OCI-LY7 (cell line): ENCODE measurements at regions not wholly inside any gene's neighbourhood (a gene's known extent, or its start where the extent isn't known, plus 50 kb on each side); places are given as distances from the start of the nearest gene placed in this dataset.
"Not testable (repeated sequence)": the region's sequence is repeated elsewhere in the genome, so short reads cannot be mapped to it uniquely, and the experiment has no call there.

Source experiments
- BruUV-seq: library from RNA; stranded (reverse); fragments of 400-500 nt; replicated peaks from 2 replicates; lab custom pipeline; 2021; lab: Mats Ljungman, UMichigan
- CTCF ChIA-PET: fragments of 300-600 bp; sonication (Branson Sonifier 250); formaldehyde crosslinking; loops from one replicate; lab custom pipeline; 2022; ENCODE audit warnings: antibody characterized with exemption; ENCODE audit not compliant: unreplicated experiment; lab: Charles Lee
- POLR2A ChIA-PET: fragments of 300-600 bp; sonication (Branson Sonifier 250); formaldehyde crosslinking; loops from one replicate; lab custom pipeline; 2022; ENCODE audit warnings: antibody characterized with exemption; lab: Charles Lee
- DNase-seq: peaks from one replicate; pipeline ENCODE4 v3.0.0-alpha.2; 2015; ENCODE audit warnings: low spot score
- H2AFZ ChIP-seq: fragments of 200-600 bp; sonication (generic), shearing (Covaris generic); 2 replicates; pipeline ENCODE4 v1.6.1; 2014; ENCODE audit warnings: mild to moderate bottlenecking, antibody characterized with exemption, low read length, moderate library complexity
- H3K27ac ChIP-seq: fragments of 200-600 bp; sonication (generic); 2 replicates; pipeline ENCODE4 v1.5.1; 2014; ENCODE audit warnings: mixed run types, low read depth, mild to moderate bottlenecking, moderate library complexity, low read length, inconsistent platforms; ENCODE audit not compliant: poor library complexity, severe bottlenecking
- H3K36me3 ChIP-seq: fragments of 200-600 bp; sonication (generic); 2 replicates; pipeline ENCODE4 v1.6.1; 2014; ENCODE audit warnings: mild to moderate bottlenecking, antibody characterized with exemption, low read length, moderate library complexity, mixed read lengths; ENCODE audit not compliant: insufficient read depth
- H3K4me1 ChIP-seq: fragments of 200-600 bp; sonication (generic); 2 replicates; pipeline ENCODE4 v1.5.1; 2014; ENCODE audit warnings: mild to moderate bottlenecking, low read length; ENCODE audit not compliant: insufficient read depth, poor library complexity, severe bottlenecking
- H3K4me2 ChIP-seq: fragments of 200-600 bp; sonication (generic); 2 replicates; pipeline ENCODE4 v1.6.1; 2014; ENCODE audit warnings: mild to moderate bottlenecking, low read length
- H3K4me3 ChIP-seq: fragments of 200-600 bp; sonication (generic); 2 replicates; pipeline ENCODE4 v1.5.1; 2014; ENCODE audit warnings: mild to moderate bottlenecking, low read depth, low read length; ENCODE audit not compliant: poor library complexity, severe bottlenecking
- H3K79me2 ChIP-seq: fragments of 200-600 bp; sonication (generic); 2 replicates; pipeline ENCODE4 v1.6.1; 2016; ENCODE audit warnings: low read depth, mild to moderate bottlenecking, low read length, moderate library complexity, mixed read lengths; ENCODE audit not compliant: insufficient read depth
- H3K9me2 ChIP-seq: fragments of 200-600 bp; sonication (generic); 2 replicates; pipeline ENCODE4 v1.6.1; 2016; ENCODE audit warnings: mild to moderate bottlenecking, low read length, mixed read lengths; ENCODE audit not compliant: insufficient read depth
- H3K9me3 ChIP-seq: fragments of 200-600 bp; sonication (generic); 2 replicates; pipeline ENCODE4 v1.6.1; 2014; ENCODE audit warnings: mild to moderate bottlenecking, mixed run types, low read length, mixed read lengths
- H4K20me1 ChIP-seq: fragments of 200-600 bp; sonication (generic); 2 replicates; pipeline ENCODE4 v1.6.1; 2014; ENCODE audit warnings: mild to moderate bottlenecking, antibody characterized with exemption, low read length, moderate library complexity, mixed read lengths; ENCODE audit not compliant: insufficient read depth
- intact Hi-C: fragments of 100-400 bp; cut with micrococcal nuclease; formaldehyde crosslinking; loops from one replicate; pipeline ENCODE4 v1.10.0; 2022; ENCODE audit not compliant: unreplicated experiment

GRCh38 chr4:49117951-49118350 is 131.9 kb downstream of the CWH43 start:
- H3K9me3 ChIP-seq = peaks cover 50% of the 10 kb centered on the region
- H3K4me1 ChIP-seq, POLR2A ChIA-PET, H3K27ac ChIP-seq, intact Hi-C loops, DNase-seq, H2AFZ ChIP-seq, H3K4me2 ChIP-seq, BruUV-seq, H3K79me2 ChIP-seq, H4K20me1 ChIP-seq, CTCF ChIA-PET, H3K9me2 ChIP-seq, H3K4me3 ChIP-seq, H3K36me3 ChIP-seq: not testable (repeated sequence)

- H3K9me3 ChIP-seq = peaks cover 50% of the 10 kb centered on the region
- CTCF ChIA-PET, H2AFZ ChIP-seq, intact Hi-C loops, H3K9me2 ChIP-seq, H3K36me3 ChIP-seq, H3K4me2 ChIP-seq, H3K27ac ChIP-seq, DNase-seq, H3K79me2 ChIP-seq, H3K4me3 ChIP-seq, H4K20me1 ChIP-seq, POLR2A ChIA-PET, H3K4me1 ChIP-seq, BruUV-seq: not testable (repeated sequence)
These were observed 132.5 kb downstream of the CWH43 start for GRCh38 chr4:49118379-49119212.

DNA sequence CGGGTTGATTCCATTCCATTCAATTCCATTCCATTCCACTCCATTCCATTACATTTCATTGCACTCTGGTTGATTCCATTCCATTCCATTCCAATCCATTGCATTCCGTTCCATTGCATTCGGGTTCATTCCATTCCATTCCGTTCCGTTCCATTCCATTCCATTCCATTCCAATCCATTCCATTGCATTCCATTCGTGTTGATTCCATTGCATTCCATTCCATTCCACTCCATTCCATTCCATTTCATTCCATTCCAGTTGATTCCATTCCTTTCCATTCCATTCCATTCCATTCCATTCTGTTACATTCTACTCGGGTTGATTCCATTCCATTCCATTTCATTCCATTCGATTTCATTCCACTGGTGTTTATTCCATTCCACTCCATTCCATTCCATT is 133.3 kb downstream of the CWH43 start:
- CTCF ChIA-PET, intact Hi-C loops, POLR2A ChIA-PET, H3K79me2 ChIP-seq, H4K20me1 ChIP-seq, H2AFZ ChIP-seq, H3K27ac ChIP-seq, H3K9me2 ChIP-seq, H3K4me3 ChIP-seq, BruUV-seq, H3K36me3 ChIP-seq, H3K4me1 ChIP-seq, DNase-seq, H3K4me2 ChIP-seq: not testable (repeated sequence)
- H3K9me3 ChIP-seq = peaks cover 50% of the 10 kb centered on the region

- DNase-seq, POLR2A ChIA-PET, H2AFZ ChIP-seq, H3K27ac ChIP-seq, H3K36me3 ChIP-seq, CTCF ChIA-PET, intact Hi-C loops, H3K4me2 ChIP-seq, BruUV-seq, H3K9me2 ChIP-seq, H3K79me2 ChIP-seq, H4K20me1 ChIP-seq, H3K4me1 ChIP-seq, H3K4me3 ChIP-seq: not testable (repeated sequence)
- peaks cover 43% of the 10 kb centered on the region for H3K9me3 ChIP-seq
These were observed 134.1 kb downstream of the CWH43 start for GRCh38 chr4:49120042-49120779.

DNA sequence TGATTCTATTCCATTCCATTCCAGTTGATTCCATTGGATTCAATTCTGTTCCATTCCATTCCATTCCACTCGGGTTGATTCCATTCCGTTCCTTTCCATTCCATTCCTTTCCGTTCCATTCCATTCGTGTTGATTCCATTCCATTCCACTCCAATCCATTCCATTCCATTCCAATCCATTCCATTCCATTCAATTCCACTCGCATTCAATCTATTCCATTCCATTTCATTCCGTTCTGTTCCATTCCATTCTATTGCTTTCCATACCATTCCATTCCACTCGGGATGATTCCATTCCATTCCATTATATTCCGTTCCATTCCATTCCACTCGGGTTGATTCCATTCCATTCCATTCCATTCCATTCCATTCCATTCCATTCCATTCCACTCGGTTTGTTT is 134.7 kb downstream of the CWH43 start:
- H3K27ac ChIP-seq, H3K36me3 ChIP-seq, H2AFZ ChIP-seq, H3K4me3 ChIP-seq, H3K79me2 ChIP-seq, H3K9me2 ChIP-seq, H3K4me2 ChIP-seq, CTCF ChIA-PET, POLR2A ChIA-PET, H3K4me1 ChIP-seq, H4K20me1 ChIP-seq, BruUV-seq, intact Hi-C loops: not testable (repeated sequence)
- DNase-seq = peak; percentile 43
- H3K9me3 ChIP-seq = peaks cover 41% of the 10 kb centered on the region

DNA sequence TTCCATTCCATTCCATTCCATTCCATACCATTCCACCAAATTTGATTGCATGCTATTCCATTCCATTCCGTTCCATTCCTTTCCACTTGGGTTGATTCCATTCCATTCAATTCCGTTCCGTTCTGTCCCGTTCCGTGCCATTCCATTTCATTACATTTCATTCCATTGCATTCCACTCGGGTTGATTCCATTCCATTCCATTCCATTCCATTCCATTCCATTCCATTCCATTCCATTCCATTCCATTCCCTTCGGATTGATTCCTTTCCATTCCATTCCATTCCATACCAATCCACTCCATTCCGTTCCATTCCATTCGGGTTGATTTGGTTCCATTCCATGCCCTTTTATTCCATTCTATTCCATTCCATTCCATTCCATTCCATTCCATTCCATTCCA is 140.4 kb downstream of the CWH43 start:
- H3K27ac ChIP-seq, intact Hi-C loops, BruUV-seq: not testable (repeated sequence)

More for the DNA sequence above, 140.4 kb downstream of the CWH43 start:
- H3K36me3 ChIP-seq, H3K79me2 ChIP-seq, H3K4me2 ChIP-seq, H3K4me1 ChIP-seq, DNase-seq, H3K9me3 ChIP-seq, POLR2A ChIA-PET, CTCF ChIA-PET, H2AFZ ChIP-seq, H3K9me2 ChIP-seq, H3K4me3 ChIP-seq, H4K20me1 ChIP-seq: not testable (repeated sequence)
